PC-9 (cell line): ENCODE measurements at regions not wholly inside any gene's neighbourhood (a gene's known extent, or its start where the extent isn't known, plus 50 kb on each side); places are given as distances from the start of the nearest gene placed in this dataset.

Source experiments
- EZH2 ChIP-seq: fragments of 200-600 bp; sonication (generic); IDR thresholded peaks from 2 replicates; pipeline ENCODE4 v1.8.0; 2017; ENCODE audit warnings: antibody characterized with exemption, low read depth
- TF ChIP-seq, protein P1 (sequence below): fragments of 200-600 bp; sonication (generic); conservative IDR thresholded peaks from 2 replicates; pipeline ENCODE4 v1.6.1; 2017; ENCODE audit warnings: mixed run types, antibody characterized with exemption, mild to moderate bottlenecking, moderate library complexity

DNA sequence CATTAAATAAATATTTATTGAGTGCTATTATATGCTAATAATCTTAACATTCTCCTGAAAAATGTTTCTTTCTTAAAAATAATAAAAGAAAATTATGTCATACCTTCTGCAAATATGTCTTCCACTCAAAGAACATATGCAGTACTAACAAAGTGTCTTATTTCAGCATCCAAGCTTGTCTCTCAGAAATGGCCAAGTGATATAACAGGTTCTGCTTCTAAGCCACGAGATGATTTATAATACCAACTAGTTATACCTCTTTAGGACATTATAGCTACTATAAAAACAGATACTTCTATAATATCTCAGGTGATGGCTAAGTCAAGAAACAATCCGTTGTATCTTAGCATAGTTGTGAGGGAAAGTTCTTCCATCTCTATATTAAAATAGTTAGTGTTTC, 128.1 kb upstream of the ARID2 start:
- TF ChIP-seq, protein P1, sequence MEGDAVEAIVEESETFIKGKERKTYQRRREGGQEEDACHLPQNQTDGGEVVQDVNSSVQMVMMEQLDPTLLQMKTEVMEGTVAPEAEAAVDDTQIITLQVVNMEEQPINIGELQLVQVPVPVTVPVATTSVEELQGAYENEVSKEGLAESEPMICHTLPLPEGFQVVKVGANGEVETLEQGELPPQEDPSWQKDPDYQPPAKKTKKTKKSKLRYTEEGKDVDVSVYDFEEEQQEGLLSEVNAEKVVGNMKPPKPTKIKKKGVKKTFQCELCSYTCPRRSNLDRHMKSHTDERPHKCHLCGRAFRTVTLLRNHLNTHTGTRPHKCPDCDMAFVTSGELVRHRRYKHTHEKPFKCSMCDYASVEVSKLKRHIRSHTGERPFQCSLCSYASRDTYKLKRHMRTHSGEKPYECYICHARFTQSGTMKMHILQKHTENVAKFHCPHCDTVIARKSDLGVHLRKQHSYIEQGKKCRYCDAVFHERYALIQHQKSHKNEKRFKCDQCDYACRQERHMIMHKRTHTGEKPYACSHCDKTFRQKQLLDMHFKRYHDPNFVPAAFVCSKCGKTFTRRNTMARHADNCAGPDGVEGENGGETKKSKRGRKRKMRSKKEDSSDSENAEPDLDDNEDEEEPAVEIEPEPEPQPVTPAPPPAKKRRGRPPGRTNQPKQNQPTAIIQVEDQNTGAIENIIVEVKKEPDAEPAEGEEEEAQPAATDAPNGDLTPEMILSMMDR: no peak
- no peak for TF ChIP-seq EZH2
